ENCODE measurements at regions not wholly inside any gene's neighbourhood (a gene's known extent, or its start where the extent isn't known, plus 50 kb on each side); places are given as distances from the start of the nearest gene placed in this dataset.

- TF ChIP-seq MAX (IDR thresholded peaks at IDR 0.05; ENCODE audit: low read depth, low read length) (no peak), CTCF (IDR thresholded peaks at IDR 0.05; ENCODE audit: low read depth, low read length) (no peak), MYC (IDR thresholded peaks at IDR 0.05; ENCODE audit: low read depth, low read length) (no peak), POLR2A (IDR thresholded peaks at IDR 0.05; ENCODE audit: extremely low read depth, insufficient read length) (no peak)
- no peak overlapping the region for H3K4me3 ChIP-seq (ENCODE audit: low read depth, low read length)
- no peak for DNase-seq (ENCODE audit: low read depth)
Observed at GRCh38 chr11:27830206-27830605, 130.0 kb upstream of the BDNF start.

GRCh38 chr11:27820249-27820648 lies 120.0 kb upstream of the BDNF start:
- H3K4me3 ChIP-seq (ENCODE audit: low read depth, low read length), result no peak overlapping the region
- no peak for TF ChIP-seq MAX (IDR thresholded peaks at IDR 0.05; ENCODE audit: low read depth, low read length)
- TF ChIP-seq POLR2A (IDR thresholded peaks at IDR 0.05; ENCODE audit: extremely low read depth, insufficient read length), result no peak
- no peak for TF ChIP-seq MYC (IDR thresholded peaks at IDR 0.05; ENCODE audit: low read depth, low read length)
- TF ChIP-seq CTCF (IDR thresholded peaks at IDR 0.05; ENCODE audit: low read depth, low read length), result no peak
- DNase-seq (ENCODE audit: low read depth), result no peak

GRCh38 chr11:27816197-27816596 lies 115.9 kb upstream of the BDNF start:
- H3K4me3 ChIP-seq (ENCODE audit: low read depth, low read length), result no peak overlapping the region
- TF ChIP-seq MAX (IDR thresholded peaks at IDR 0.05; ENCODE audit: low read depth, low read length) (no peak), MYC (IDR thresholded peaks at IDR 0.05; ENCODE audit: low read depth, low read length) (no peak), CTCF (IDR thresholded peaks at IDR 0.05; ENCODE audit: low read depth, low read length) (no peak), POLR2A (IDR thresholded peaks at IDR 0.05; ENCODE audit: extremely low read depth, insufficient read length) (no peak)
- DNase-seq (ENCODE audit: low read depth), result no peak

- DNase-seq (ENCODE audit: low read depth), result no peak
- TF ChIP-seq MYC (IDR thresholded peaks at IDR 0.05; ENCODE audit: low read depth, low read length), result no peak
- TF ChIP-seq POLR2A (IDR thresholded peaks at IDR 0.05; ENCODE audit: extremely low read depth, insufficient read length), result no peak
- TF ChIP-seq MAX (IDR thresholded peaks at IDR 0.05; ENCODE audit: low read depth, low read length), result no peak
- no peak for TF ChIP-seq CTCF (IDR thresholded peaks at IDR 0.05; ENCODE audit: low read depth, low read length)
- H3K4me3 ChIP-seq (ENCODE audit: low read depth, low read length), result no peak overlapping the region
Observed at GRCh38 chr11:27812341-27812740, 112.1 kb upstream of the BDNF start.

GRCh38 chr11:27807596-27807995 lies 107.3 kb upstream of the BDNF start:
- TF ChIP-seq MYC (IDR thresholded peaks at IDR 0.05; ENCODE audit: low read depth, low read length) (no peak), POLR2A (IDR thresholded peaks at IDR 0.05; ENCODE audit: extremely low read depth, insufficient read length) (no peak), MAX (IDR thresholded peaks at IDR 0.05; ENCODE audit: low read depth, low read length) (no peak), CTCF (IDR thresholded peaks at IDR 0.05; ENCODE audit: low read depth, low read length) (no peak)
- DNase-seq (ENCODE audit: low read depth), result no peak
- H3K4me3 ChIP-seq (ENCODE audit: low read depth, low read length), result no peak overlapping the region

- no peak for TF ChIP-seq CTCF (IDR thresholded peaks at IDR 0.05; ENCODE audit: low read depth, low read length)
- no peak for TF ChIP-seq MAX (IDR thresholded peaks at IDR 0.05; ENCODE audit: low read depth, low read length)
- no peak for TF ChIP-seq MYC (IDR thresholded peaks at IDR 0.05; ENCODE audit: low read depth, low read length)
- no peak for TF ChIP-seq POLR2A (IDR thresholded peaks at IDR 0.05; ENCODE audit: extremely low read depth, insufficient read length)
- no peak overlapping the region for H3K4me3 ChIP-seq (ENCODE audit: low read depth, low read length)
Observed at GRCh38 chr11:27806122-27806521, 105.9 kb upstream of the BDNF start.

More at GRCh38 chr11:27806122-27806521, 105.9 kb upstream of the BDNF start:
- no peak for DNase-seq (ENCODE audit: low read depth)

All from NB4 (cell line).